GM21825 (cell line): ENCODE measurements at regions not wholly inside any gene's neighbourhood (a gene's known extent, or its start where the extent isn't known, plus 50 kb on each side); places are given as distances from the start of the nearest gene placed in this dataset.

ENCODE experiments used
- ATAC-seq: cut with Tn5 transposase; IDR thresholded peaks from one replicate; pipeline ENCODE4 v1.9.1; 2021; ENCODE audit warnings: mild to moderate bottlenecking, moderate library complexity; ENCODE audit not compliant: unreplicated experiment

DNA sequence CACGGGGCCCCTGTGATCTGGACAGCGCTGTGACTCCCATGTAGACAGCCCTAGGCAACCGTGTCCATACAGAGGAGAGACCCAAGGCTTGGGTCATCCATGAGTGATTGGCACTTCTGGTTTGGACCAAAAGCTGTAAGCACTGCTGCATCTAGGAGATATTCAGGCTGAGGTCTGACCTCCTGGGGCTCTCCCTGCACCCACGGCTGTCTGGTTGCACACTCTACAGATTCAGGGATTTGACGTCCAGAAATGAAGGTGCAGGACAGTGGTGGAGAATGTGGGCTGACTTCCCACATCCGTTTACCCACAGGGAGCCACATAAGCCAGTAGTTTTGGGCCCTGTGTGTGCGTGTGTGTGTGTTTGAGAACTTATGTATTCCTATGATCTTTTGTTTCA, 76.2 kb upstream of the ARHGEF7 start:
- no peak for ATAC-seq

DNA sequence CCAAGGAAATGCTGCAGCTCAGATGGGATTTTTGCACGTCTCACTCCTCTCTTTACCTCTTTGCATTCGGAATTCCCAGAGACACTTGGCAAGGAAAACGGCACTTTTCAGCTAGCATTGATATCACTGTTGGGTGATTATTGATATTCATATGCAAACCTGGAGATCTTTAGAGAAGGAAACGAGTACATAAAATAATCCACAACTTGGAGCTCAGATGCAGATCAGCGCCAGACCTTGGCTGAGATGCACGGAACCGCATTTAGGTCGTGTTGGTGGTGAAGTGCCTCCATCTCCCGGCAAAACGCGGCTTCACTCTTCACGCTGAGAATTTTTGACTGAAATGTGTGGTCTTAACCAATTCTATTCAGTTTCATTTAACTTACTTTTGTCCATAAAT, 77.2 kb upstream of the ARHGEF7 start:
- ATAC-seq = no peak

DNA sequence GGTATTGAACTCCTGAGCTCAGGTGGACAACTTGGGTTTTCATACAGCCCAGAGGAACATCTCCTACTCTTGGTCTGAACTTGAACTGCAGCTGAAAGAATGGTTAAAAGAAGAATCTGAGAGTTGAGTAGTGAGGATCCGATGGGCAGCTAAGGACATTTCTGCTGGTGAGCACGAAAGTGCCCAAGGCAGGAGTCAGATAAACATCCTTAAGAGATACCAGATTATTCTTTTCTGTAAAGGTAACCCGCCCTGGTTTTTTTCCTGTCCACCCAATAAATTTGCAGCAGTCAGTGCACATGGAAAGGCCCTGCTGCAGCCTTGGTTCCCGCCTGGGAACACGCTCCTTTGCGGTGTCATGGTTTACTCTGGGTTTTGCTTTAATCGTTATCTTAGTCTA, 78.4 kb upstream of the ARHGEF7 start:
- no peak for ATAC-seq

DNA sequence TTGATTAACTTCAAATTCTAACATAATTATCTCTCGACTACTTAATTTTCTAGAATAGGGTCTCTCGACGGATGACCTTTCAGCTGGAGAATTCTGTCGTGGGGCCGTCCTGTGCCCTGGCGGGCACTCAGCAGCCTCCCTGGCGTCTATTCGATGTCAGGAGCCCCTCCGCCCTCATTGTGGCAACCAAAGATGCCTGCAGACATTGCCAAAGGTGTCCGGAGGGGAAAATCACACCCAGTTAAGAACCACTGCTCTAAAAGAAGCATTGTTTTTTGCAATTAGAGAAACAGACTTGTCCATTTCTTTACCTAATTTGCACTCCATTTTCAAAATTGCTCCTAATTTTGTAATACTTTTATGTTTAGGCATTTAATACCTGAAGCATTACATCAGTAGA, 79.2 kb upstream of the ARHGEF7 start:
- no peak for ATAC-seq

DNA sequence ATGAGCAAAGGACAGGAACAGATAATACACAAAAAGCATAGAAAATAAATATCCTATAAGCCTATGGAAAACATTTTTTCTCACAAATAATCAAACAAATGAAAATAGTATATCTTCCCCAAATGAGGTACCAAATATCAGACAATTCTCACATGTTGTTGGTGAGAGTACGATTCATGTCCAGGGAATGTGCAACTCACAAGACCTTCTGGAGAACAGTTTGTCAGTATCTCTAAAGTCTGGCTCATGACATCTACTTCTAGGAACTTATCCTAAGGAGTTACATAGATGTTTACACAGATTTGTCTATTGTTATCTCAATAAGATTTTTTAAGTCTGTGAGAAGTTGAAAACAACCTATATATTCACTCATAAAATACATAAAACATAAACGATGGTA, 80.3 kb upstream of the ARHGEF7 start:
- no peak for ATAC-seq

DNA sequence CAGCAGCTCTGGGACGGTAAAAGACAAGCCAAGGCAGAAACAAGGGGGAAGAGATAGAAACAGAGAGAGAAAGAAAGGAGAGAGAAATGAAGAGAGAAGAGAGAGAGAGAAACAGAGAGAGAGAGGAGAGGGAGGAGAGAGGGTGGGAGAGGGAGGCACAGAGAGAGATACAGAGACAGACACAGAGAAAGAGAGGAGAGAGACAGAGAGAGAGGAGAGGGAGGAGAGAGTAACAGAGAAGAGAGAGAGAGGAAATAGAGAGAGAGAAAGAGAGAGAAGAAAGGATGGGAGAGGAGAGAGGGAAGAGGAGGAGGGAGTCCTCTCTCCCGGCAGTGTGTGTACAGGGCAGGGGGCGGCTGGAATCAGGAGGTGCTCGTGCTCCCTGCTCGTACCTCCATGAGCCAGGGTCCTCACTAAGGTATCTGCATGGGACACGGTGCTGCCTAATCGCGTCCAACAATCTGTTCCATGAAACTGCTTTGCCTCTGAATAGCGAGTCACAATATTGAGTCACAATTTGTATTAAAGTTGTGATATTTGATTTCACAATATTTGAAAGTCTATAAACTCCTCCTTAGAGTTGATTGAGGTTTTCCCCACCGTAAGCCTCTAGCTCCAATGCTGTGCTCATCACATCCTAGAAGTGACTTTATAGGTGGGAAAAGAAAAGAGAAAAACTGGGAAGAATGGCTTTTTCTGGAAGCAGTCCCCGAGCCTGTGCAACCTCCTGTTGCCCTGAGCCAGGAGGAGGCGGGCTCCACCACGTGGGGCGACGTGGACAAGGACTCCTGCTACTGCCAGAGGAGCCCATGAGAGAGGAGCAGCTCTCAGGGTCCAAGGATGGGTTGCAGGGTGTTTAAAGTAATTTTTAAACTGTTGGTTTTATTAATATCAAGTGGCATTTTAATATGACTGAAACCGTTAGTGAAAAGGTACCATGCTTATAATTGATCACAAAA, 81.7 kb upstream of the ARHGEF7 start:
- no peak for ATAC-seq

DNA sequence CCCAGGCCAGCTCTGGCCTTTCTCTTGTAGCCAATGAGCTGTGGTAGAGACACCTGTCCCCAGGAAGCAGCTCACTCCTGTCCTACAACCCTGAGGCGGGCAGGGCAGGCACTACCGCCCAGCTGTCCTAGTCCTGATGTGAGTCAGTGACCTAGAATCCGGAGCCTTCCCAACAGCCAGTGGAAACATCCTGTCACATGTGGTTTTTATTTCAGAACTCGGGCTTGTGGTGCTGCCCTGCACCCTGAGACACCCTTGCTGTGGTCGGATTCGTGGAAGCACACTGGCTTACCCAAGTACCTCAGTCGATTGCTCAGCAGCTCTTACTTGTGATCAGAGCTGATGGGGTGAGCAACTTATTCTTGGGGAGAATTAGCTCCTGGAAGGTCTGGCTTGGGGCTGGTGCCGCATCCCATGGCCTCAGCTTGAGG, 83.6 kb upstream of the ARHGEF7 start:
- no peak for ATAC-seq

DNA sequence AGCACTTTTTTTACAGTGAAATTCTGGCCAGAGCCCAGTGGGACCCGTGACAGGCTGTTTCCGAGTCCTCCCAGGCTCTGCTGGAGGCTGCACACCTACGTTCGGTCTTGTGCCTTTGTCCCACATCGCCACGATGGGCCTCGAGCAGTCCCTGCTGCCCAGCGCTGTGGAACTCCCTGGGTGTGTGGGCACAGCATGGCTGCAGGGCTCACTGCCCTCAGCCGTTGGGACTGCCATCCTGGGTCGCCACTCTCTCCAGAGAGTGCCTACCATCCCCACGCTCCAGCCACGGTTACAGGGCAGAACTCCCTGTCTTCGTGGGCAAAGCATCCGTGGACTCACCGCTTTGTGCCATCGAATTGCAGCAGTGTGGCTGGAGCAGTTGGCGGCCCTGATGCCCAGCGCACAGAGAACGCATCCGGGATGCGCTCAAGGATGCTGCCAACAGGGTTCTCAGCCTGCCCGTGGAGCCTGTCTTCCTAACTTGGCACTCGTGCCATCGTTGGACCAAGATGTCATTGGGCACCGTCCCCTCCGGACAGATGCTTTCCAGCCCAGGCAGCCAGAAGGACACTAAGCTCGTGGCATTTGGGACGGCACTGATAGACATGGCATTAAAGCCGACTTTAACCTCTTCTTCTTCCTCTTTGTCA, 85.0 kb upstream of the ARHGEF7 start:
- no peak for ATAC-seq

DNA sequence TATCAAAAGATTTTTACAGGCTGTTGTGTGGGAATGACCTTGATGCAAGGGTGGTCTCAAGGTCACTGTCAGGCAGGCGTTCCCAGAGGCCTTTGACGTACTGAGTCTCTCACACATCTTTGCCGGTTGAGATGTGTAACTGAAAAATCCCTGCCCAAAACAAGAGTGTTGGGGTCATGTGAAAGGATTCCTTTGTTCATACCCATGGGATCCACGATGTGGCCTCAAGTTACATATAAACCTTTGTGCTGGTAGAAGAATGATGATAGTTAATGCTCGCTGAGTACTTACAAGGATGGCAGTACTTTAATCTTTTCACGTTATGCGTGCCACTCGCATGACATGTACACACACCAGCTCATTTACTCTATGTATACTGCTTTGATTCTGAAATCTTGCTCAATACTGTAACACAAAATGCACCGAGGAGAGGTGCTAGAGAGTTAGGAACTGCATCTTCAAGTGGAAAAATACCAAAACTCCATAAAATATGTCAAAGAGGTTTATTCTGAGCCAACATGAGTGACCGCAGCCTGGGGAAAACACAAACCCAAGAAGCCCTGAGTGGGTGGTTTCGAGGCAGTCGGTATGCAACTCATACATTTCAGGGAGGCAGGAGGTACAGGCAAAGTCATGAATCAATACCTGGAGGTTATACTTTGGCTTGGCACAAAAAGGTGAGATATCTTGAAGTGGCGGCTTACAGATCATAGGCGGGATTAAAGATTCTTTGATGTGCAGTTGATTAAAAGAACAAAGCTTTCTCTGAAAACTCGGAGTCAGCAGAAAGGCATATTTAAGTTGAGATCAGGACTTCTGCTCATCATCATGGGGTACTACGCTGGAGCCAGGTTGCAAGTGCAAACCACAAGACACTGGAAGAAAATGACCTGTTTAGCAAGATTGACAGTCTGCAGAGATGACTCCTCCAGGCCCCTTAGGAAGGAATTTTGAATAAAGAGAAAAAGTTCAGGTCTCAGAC, 87.4 kb upstream of the ARHGEF7 start:
- no peak for ATAC-seq

DNA sequence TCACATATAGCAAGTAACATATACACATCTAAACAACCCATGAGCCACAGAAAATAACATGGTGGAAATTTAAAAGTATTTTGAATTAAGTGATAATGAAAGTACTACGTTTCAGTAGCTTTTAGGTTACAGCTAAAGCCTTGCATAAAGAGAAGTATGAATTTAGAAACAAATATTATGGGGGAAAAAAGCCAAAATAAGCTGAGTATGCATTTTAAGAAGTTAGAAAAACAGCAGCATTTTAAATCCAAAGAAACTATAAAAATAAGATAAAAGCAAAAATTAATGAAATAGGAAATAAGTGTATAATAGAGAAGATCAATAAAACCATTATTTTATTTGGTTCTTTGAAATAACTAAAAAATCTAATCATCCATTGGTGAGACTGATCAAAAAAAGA, 89.8 kb upstream of the ARHGEF7 start:
- no peak for ATAC-seq

DNA sequence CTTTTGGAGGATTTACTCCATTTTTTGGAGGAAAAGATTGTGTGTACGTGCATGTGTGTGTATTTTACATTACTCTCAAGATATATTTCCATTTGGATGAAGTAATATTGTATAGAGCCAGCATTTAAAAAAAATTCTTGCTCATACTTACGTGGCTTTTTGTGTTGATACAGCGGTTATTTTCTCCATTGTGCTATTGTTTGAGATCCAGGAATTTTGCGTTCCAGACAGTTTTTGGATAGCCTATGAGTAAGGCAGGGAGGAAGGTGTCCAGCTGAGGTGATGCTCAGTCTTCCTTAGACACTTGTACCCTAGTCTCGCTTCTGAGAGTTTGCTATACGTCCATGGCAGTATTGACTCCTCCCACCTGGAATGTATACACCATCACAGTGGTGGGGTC, 92.2 kb upstream of the ARHGEF7 start:
- ATAC-seq = no peak

DNA sequence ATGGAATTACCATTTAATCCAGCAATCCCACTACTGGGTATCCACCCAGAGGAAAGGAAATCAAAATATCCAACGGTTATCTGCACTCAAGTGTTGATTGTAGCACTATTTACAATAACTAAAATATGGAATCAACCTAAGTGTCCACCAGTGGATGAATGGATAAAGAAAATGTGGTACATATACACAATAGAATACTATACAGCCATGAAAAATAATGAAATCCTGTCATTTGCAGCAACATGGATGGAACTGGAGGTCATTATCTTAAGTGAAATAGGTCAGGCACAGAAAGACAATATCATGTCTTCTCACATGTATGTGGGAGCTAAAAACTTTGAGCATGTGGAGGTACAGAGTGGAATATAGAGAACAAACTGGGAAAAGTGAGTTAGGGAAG, 92.9 kb upstream of the ARHGEF7 start:
- no peak for ATAC-seq

DNA sequence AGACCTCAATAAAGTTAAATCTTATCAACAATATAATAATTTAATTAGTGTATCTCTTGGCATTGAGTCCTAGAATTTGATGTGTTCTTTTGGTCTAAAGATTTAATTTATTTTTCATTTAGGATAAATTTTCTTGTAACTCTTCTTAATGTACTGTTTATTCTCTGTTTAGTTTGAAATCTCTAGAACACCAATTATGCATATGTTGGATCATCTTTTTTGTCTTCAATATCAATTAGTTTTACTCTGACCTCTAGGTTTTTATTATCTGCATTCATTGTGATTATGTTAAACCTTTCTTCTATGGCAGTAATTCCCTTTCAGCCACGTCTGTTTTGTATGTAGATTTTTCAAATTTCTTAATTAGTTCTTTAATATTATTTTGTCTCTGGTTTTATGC, 93.8 kb upstream of the ARHGEF7 start:
- no peak for ATAC-seq

DNA sequence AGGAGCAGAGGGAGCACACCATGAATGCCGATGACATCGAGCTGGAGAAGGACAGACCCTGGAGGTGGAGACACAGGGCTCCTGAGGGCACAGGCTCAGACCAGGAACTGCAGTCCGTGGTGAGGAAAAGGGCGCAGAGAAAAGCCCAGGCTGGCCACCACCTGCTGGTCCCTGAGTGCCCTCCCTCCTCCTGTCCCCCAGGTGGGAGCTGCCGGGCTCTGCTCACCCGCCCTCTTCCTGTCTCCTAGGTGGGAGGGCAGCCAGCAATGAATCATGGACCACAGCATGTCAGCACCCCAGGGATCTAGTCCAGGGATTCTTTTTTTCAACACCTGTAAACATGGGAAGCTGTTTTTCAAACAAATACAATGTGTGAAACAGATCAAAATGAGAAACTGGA, 94.6 kb upstream of the ARHGEF7 start:
- no peak for ATAC-seq

DNA sequence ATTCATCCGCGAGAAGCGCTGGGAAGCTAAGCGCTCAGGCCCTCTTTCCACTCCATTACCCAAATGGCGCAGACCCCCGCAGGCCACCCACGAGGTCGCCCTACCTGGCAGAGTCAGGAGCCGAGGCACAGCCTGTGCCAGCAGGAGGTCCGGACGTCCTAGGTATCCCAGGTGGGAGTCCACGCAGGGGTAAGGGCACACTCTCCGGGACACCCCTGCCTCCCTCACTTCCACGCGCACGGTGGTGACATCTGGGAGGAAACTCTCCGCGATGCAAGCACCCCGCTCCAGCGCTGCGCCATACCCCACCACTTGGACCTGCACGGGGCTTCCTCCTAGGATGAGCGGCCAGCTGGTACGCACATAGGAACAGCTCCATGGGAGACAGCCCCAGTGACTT, 95.1 kb upstream of the ARHGEF7 start:
- no peak for ATAC-seq

DNA sequence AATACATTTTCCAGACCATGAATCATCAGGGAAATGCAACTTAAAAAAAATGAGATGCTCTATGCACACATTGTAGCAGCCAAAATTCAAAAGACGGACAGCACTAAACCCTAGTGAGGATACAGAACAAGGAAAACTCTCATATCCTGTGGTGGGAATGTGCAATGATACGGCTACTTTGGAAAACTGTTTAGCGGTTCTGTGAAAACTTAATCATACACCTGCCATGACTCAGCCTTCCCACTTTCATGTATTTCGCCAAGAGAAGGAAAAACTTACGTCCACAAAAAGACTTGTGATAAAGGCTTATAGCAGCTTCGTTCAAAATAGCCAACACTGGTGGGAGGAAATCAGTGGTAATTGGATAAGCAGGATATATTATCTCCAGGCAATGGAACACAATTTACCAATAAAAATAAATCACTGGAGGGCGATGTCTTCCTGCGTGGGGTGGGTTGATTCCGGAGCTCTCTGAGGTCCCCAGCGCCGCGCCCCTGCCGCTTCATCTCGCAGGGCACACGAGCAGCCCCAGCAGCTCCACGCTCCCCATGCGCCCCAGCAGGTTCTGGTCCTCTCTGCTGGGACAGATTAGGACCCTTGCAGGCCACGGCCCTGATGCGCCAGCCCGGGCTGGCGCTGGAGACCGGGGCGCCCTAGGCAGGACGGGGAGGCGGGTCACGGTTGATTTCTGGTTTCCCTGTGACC, 97.2 kb upstream of the ARHGEF7 start:
- no peak for ATAC-seq

DNA sequence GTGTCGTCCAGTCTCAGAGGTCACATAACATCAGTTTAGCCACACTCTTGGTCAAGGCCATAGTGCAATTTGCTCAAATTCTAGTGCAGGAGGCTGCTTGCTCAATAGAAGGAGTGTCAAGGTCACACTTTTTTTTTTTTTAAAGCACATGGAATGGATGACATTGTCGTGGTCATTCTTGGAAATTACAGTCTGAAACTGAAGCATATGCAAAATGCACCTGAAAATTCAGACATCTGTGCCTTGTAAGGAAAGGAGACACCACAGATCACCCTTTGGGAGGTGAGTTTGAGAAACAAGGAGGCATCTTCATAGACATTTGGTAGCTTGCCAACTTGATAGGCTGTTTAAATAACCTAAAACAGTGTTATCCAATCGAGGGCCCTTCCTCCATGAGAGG, 98.3 kb upstream of the ANKRD10 start:
- no peak for ATAC-seq

DNA sequence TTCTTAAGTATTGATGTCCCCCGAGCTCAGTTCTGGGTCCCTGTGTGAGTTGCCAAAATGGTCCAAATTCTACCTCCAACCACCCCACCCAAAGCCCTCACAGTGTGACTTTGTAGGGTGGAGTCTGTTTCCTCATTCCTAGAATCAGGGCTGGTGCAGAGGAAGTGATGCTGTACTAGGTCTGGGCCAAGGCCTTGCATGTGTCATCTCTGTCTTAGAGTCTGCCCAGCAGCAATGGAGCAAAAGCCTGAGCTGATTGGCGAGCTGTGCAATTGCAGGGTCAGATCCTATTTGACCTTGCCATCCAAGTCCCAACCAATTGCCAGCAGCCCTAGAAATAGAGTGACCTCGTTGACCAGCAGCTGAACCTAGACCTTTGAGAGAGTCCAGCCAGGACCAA, 97.0 kb upstream of the ANKRD10 start:
- ATAC-seq = no peak

DNA sequence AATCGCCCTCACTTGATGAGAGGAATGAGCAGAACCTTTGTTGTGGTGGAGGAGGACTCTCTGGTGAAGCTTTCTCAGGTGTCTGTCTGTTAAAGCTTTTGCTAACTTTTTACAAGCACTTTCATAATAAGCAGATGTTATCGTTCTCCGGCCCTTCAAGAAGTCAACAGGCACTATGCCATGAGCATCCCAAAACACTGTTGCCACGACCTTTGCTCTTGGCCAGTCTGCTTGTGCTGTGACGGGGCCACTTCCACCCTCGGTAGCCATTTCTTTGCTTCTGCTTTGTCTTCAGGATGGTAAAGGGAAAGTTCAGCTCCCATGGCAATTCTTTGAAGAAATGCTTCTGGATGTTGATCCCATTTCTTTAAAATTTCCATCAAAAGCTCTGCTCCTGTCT, 93.5 kb upstream of the ANKRD10 start:
- no peak for ATAC-seq

DNA sequence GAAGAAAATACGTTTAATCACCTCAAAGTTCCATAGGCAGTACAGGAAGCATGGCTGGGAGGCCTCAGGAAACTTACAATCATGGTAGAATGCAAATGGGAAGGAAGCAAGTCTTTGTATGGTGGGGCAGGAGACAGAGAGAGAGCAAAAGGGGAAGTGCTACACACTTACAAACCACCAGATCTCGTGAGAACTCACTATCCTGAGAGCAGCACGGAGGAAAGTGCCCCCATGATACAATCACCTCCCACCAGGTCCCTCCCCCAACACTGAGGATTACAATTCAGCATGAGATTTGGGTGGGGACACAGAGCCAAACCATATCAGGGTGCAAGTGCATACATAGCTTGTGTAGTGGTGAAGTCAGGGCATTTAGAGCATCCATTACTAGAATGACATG, 92.3 kb upstream of the ANKRD10 start:
- ATAC-seq = no peak
